OCI-LY7 (cell line): ENCODE measurements at regions not wholly inside any gene's neighbourhood (a gene's known extent, or its start where the extent isn't known, plus 50 kb on each side); places are given as distances from the start of the nearest gene placed in this dataset.

Source experiments
- BruUV-seq: library from RNA; stranded (reverse); fragments of 400-500 nt; replicated peaks from 2 replicates; lab custom pipeline; 2021; lab: Mats Ljungman, UMichigan
- CTCF ChIA-PET: fragments of 300-600 bp; sonication (Branson Sonifier 250); formaldehyde crosslinking; loops from one replicate; lab custom pipeline; 2022; ENCODE audit warnings: antibody characterized with exemption; ENCODE audit not compliant: unreplicated experiment; lab: Charles Lee
- POLR2A ChIA-PET: fragments of 300-600 bp; sonication (Branson Sonifier 250); formaldehyde crosslinking; loops from one replicate; lab custom pipeline; 2022; ENCODE audit warnings: antibody characterized with exemption; lab: Charles Lee
- DNase-seq: peaks from one replicate; pipeline ENCODE4 v3.0.0-alpha.2; 2015; ENCODE audit warnings: low spot score
- H2AFZ ChIP-seq: fragments of 200-600 bp; sonication (generic), shearing (Covaris generic); 2 replicates; pipeline ENCODE4 v1.6.1; 2014; ENCODE audit warnings: mild to moderate bottlenecking, antibody characterized with exemption, low read length, moderate library complexity
- H3K27ac ChIP-seq: fragments of 200-600 bp; sonication (generic); 2 replicates; pipeline ENCODE4 v1.5.1; 2014; ENCODE audit warnings: mixed run types, low read depth, mild to moderate bottlenecking, moderate library complexity, low read length, inconsistent platforms; ENCODE audit not compliant: poor library complexity, severe bottlenecking
- H3K36me3 ChIP-seq: fragments of 200-600 bp; sonication (generic); 2 replicates; pipeline ENCODE4 v1.6.1; 2014; ENCODE audit warnings: mild to moderate bottlenecking, antibody characterized with exemption, low read length, moderate library complexity, mixed read lengths; ENCODE audit not compliant: insufficient read depth
- H3K4me1 ChIP-seq: fragments of 200-600 bp; sonication (generic); 2 replicates; pipeline ENCODE4 v1.5.1; 2014; ENCODE audit warnings: mild to moderate bottlenecking, low read length; ENCODE audit not compliant: insufficient read depth, poor library complexity, severe bottlenecking
- H3K4me2 ChIP-seq: fragments of 200-600 bp; sonication (generic); 2 replicates; pipeline ENCODE4 v1.6.1; 2014; ENCODE audit warnings: mild to moderate bottlenecking, low read length
- H3K4me3 ChIP-seq: fragments of 200-600 bp; sonication (generic); 2 replicates; pipeline ENCODE4 v1.5.1; 2014; ENCODE audit warnings: mild to moderate bottlenecking, low read depth, low read length; ENCODE audit not compliant: poor library complexity, severe bottlenecking
- H3K79me2 ChIP-seq: fragments of 200-600 bp; sonication (generic); 2 replicates; pipeline ENCODE4 v1.6.1; 2016; ENCODE audit warnings: low read depth, mild to moderate bottlenecking, low read length, moderate library complexity, mixed read lengths; ENCODE audit not compliant: insufficient read depth
- H3K9me2 ChIP-seq: fragments of 200-600 bp; sonication (generic); 2 replicates; pipeline ENCODE4 v1.6.1; 2016; ENCODE audit warnings: mild to moderate bottlenecking, low read length, mixed read lengths; ENCODE audit not compliant: insufficient read depth
- H3K9me3 ChIP-seq: fragments of 200-600 bp; sonication (generic); 2 replicates; pipeline ENCODE4 v1.6.1; 2014; ENCODE audit warnings: mild to moderate bottlenecking, mixed run types, low read length, mixed read lengths
- H4K20me1 ChIP-seq: fragments of 200-600 bp; sonication (generic); 2 replicates; pipeline ENCODE4 v1.6.1; 2014; ENCODE audit warnings: mild to moderate bottlenecking, antibody characterized with exemption, low read length, moderate library complexity, mixed read lengths; ENCODE audit not compliant: insufficient read depth
- EZH2phosphoT487 ChIP-seq: fragments of 200-600 bp; sonication (generic); IDR thresholded peaks from 2 replicates; pipeline ENCODE4 v1.6.1; 2018; ENCODE audit warnings: low read depth, borderline replicate concordance, mild to moderate bottlenecking, mixed run types, antibody characterized with exemption, low read length, moderate library complexity, mixed read lengths
- intact Hi-C: fragments of 100-400 bp; cut with micrococcal nuclease; formaldehyde crosslinking; loops from one replicate; pipeline ENCODE4 v1.10.0; 2022; ENCODE audit not compliant: unreplicated experiment
- TF ChIP-seq, protein P1 (sequence below): fragments of 200-600 bp; sonication (generic); conservative IDR thresholded peaks from 2 replicates; pipeline ENCODE4 v1.5.1; 2014; ENCODE audit warnings: mild to moderate bottlenecking, antibody characterized with exemption, low read length, moderate library complexity, mixed read lengths

DNA sequence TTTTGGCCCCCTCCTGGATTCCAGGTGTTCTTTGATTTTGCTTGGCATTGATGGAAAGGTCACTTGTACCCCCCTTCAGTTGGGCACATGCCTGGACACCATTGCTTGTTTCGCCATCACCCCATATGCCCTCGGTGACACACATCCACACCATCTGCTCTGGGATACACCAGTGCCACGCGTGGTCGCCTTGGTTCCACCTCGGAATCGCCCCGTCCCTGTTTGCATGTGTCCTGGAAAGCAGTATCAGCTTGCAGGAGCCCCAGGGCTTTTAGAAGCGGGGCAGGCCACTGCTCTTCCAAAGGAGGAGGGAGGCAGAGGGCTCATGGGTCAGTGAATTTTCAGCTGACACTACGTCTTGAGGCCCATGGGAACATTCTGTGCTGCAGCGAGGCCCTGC is 607.9 kb downstream of the KCNJ18 start:
- no peaks in the 10 kb centered on the region for H3K79me2 ChIP-seq
- H2AFZ ChIP-seq, result no peak overlapping the region
- no peaks in the 10 kb centered on the region for H3K9me3 ChIP-seq
- TF ChIP-seq, protein P1, sequence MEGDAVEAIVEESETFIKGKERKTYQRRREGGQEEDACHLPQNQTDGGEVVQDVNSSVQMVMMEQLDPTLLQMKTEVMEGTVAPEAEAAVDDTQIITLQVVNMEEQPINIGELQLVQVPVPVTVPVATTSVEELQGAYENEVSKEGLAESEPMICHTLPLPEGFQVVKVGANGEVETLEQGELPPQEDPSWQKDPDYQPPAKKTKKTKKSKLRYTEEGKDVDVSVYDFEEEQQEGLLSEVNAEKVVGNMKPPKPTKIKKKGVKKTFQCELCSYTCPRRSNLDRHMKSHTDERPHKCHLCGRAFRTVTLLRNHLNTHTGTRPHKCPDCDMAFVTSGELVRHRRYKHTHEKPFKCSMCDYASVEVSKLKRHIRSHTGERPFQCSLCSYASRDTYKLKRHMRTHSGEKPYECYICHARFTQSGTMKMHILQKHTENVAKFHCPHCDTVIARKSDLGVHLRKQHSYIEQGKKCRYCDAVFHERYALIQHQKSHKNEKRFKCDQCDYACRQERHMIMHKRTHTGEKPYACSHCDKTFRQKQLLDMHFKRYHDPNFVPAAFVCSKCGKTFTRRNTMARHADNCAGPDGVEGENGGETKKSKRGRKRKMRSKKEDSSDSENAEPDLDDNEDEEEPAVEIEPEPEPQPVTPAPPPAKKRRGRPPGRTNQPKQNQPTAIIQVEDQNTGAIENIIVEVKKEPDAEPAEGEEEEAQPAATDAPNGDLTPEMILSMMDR, result no peak
- H3K9me2 ChIP-seq, result no peaks in the 10 kb centered on the region
- H4K20me1 ChIP-seq, result no peaks in the 10 kb centered on the region
- H3K27ac ChIP-seq, result no peak overlapping the region
- ChIA-PET CTCF (no interaction called here), POLR2A (no interaction called here)
- no peak overlapping the region for H3K4me3 ChIP-seq
- H3K36me3 ChIP-seq, result no peaks in the 10 kb centered on the region
- BruUV-seq, result no TSS peak
- no peaks in the 10 kb centered on the region for H3K4me1 ChIP-seq
- H3K4me2 ChIP-seq, result no peak overlapping the region
- no peak for DNase-seq
- intact Hi-C loops, result no loop called here

DNA sequence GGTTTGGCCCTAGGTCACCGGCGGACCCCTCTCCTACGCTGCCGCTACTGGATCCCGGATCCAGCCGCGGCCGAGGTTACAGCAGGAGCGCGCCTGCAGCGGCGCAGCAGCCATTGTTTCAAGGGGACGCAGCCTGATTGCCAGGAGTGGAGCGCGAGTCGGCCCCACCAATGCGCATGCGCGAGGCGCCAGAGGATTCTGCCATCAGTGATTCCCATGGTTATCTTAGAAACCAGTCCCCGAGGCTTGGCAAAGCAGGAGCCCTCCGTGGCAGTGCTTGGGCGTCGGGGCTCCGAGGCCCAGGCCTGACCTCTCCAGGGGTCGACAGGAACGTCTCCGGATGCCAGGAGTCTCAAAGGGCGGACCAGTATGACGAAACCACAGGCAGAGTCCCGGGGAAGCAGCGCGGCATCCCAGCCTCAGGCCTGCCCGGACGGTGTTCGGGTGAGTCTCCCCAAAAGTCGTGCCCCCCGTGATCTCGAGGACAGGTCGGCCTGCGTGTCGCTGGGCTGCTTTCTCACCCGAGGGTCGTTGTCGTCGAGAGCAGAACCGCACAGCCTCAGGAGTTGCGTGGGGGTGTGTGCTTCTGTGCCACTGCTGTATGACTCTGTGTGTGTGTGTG is 608.5 kb downstream of the KCNJ18 start:
- Histone ChIP-seq H3K4me3 (no peak overlapping the region), H3K9me3 (no peaks in the 10 kb centered on the region), H3K36me3 (no peaks in the 10 kb centered on the region), H3K27ac (no peak overlapping the region), H4K20me1 (no peaks in the 10 kb centered on the region), H3K79me2 (no peaks in the 10 kb centered on the region), H3K4me2 (no peak overlapping the region), H2AFZ (no peak overlapping the region), H3K9me2 (no peaks in the 10 kb centered on the region), H3K4me1 (no peaks in the 10 kb centered on the region)
- intact Hi-C loops, result no loop called here
- BruUV-seq, result no TSS peak
- POLR2A ChIA-PET, result no interaction called here
- DNase-seq, result no peak
- no peak for TF ChIP-seq EZH2phosphoT487
- TF ChIP-seq, protein P1, result no peak
- CTCF ChIA-PET, result no interaction called here

DNA sequence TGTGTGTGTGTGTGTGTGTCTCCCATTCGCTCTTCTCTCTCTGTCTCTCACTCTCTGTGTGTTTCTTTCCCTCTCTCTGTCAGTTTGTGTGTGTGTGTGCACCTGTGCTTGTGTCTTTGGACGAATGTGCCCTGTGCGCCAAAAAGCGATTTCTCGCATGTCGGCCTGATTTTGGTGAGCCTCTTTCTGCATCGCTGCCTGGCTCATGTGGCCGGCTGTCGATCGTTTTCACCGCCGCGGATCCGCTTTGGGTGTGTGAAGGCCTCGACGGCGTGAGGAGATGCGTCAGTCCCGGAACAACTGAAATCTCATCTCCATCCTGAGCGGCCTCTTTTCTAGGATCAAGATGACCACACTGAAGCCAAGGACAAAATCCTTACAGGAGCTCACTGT is 609.0 kb downstream of the KCNJ18 start:
- BruUV-seq, result no TSS peak
- Histone ChIP-seq H4K20me1 (no peaks in the 10 kb centered on the region), H3K9me2 (no peaks in the 10 kb centered on the region), H3K4me1 (no peaks in the 10 kb centered on the region), H3K79me2 (no peaks in the 10 kb centered on the region), H3K9me3 (no peaks in the 10 kb centered on the region), H3K4me2 (no peak overlapping the region), H3K4me3 (no peak overlapping the region), H2AFZ (no peak overlapping the region), H3K27ac (no peak overlapping the region), H3K36me3 (no peaks in the 10 kb centered on the region)
- TF ChIP-seq, protein P1, result no peak
- TF ChIP-seq EZH2phosphoT487, result no peak
- ChIA-PET POLR2A (no interaction called here), CTCF (no interaction called here)
- DNase-seq, result no peak
- intact Hi-C loops, result no loop called here
